HG03354 (cell line): ENCODE measurements at regions not wholly inside any gene's neighbourhood (a gene's known extent, or its start where the extent isn't known, plus 50 kb on each side); places are given as distances from the start of the nearest gene placed in this dataset.

ENCODE experiments used
- ATAC-seq: cut with Tn5 transposase; IDR thresholded peaks from one replicate; pipeline ENCODE4 v1.9.1; 2021; ENCODE audit warnings: mild to moderate bottlenecking; ENCODE audit not compliant: unreplicated experiment, poor library complexity, severe bottlenecking

DNA sequence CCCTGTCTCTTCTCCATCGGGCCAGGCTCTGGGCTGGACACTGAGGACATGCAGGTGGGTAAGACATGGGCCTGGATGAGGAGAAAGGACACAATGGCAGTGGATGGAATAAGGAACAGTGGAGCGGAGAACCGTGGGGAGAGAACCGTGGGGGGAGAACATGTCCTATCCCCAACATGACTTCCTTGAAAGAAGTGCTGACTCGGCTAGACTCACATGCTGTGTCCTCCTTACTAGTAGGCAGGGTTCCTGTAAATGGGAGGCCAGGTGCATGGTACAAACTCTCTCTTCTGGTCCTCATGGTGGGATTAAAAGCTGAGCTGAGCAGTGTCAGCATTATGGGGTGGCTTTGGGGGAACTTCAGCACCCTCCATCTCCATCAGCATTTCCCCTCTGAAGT lies 137.4 kb upstream of the CSF3R start:
- no peak for ATAC-seq

DNA sequence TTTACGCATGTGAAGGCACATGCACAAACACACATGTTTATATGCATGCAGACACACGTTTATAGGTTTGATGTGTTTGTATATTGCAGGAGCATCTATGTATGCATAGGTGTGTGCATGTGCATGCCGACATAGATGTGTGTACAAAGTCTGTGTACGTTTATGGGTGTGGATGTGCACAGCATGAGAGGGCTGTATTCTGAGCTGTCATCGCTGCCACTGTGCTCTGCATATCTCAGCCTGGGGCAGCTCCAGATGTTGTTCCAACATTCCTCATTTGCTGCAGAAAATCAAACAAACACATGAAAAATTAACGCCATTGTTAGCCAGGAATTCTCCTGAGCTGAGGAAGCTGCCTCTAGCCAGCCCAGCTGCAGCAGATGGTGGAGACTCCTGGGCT lies 132.3 kb upstream of the CSF3R start:
- no peak for ATAC-seq

DNA sequence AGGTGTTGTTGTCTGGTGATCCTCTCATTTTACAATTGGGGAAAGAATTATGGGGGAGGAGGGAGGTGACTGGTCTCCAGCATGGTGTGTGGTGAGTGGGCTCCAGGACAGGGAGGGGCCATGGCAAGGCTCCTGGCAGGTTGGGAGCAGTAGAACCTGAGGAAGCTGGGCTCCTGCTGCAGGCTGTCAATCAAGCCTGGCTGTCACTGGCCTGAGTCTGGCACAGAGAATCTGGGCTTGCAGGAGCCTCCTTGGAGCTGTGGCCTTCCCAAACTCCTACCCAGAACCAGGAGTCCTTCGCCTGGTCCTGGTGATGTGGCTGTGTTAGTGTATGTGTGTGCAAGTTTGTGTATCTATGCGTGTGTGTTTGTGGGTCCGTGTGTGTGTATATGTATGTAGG lies 131.9 kb upstream of the CSF3R start:
- ATAC-seq = no peak

DNA sequence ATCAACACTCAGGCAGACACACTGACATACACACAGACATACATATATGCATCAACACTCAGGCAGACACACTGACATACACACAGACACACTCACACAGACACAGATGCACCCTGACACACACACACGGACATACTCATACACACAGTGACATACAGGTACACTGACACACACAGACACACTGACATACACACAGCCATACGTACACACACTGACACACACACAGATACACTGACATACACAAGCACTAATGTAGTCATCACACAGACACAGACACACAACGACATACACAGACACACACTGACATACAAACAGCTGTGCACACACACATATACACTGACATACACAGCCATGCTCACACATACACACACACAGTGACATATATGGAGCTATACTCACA lies 131.0 kb upstream of the CSF3R start:
- ATAC-seq = no peak

DNA sequence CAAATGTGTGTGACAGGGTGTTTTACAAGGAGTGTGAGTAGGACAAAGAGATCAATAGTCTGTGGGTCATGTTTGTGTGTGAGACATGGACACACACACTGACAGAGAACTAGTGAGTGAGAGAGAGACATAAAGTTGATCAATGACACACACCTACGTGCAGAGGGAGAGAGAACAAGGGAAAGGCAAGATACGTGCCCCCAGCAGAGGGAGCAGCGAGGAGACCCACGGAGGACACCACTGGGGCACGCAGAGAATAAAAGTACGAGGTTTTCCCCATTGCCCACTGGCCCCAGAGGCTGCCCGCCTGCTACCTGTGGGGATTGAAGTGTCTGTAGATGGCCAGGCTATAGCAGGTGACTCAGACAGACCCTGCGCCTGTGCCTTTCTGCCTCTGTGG lies 130.2 kb upstream of the CSF3R start:
- no peak for ATAC-seq

DNA sequence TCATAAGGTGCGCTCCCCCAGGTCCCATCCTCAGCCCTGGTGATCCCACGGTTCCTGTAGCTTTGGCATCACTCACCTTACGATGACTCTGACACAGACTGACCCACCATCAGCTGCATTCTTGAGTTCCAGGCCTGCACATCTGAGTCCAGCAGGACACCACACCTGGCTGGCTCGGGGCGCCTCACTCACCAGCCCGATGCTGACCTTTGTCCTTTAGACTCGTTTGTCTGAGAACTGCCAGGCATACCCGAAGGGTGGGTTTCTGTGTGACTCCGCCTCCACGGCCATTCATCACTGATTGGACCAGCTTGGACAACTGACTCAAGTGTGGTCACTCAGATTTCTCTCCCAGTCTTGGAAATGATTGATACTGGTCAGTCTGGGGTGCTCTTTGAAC lies 129.4 kb upstream of the CSF3R start:
- ATAC-seq = no peak

DNA sequence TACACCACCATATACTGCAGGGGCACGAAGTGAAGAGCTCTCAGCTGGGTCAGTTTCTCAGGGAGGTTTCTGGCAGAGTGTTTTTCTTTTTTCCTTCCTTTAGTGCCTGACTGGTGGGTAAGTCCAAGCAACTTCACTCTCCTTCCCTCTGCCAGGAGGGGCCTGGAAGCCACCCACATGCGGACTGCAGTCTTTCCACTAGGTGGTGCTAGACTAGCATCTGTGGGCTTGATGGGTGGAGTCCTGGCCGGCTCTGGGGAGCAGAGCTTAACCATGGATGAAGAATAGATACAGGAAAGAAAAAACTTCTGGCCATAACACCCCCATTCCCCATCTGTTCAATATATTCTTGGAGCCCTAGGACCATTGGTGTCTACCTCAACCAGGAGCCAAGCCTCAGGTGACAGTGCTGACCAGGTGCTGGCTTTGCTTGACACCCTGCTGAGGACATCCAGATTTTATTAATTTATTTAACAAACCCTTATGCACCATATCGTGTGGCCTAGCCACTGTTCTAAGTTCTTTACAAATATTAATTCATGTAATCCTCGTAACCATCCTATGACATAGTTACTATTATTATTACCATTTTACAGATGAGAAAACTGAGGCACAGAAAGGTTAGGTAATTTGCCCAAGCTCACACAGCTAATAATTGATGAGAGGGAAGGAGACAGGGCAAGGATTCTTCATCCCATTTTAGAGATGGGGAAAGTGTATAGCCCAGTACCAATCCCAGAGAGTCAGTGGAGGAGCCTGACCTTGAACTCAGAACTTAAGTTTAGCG lies 126.7 kb upstream of the CSF3R start:
- ATAC-seq = no peak

DNA sequence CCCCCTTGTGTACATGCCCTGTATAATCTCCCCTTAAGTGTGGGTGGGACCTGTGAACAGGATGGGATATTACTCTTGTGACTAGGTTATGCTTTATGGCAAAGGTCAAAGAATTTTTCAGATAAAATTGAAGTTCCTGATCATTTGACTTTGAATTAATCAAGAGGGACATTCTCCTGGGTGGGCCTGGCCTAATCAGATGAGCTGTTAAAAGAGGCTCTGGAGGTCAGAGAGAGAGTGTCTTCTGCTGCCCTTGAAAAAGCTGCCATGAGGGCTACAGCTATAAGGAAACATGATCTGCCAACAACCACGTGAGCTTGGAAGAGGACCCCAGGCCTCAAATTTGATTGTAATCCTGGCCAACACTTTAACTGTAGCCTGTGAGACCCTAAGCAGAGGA lies 125.6 kb upstream of the CSF3R start:
- no peak for ATAC-seq

DNA sequence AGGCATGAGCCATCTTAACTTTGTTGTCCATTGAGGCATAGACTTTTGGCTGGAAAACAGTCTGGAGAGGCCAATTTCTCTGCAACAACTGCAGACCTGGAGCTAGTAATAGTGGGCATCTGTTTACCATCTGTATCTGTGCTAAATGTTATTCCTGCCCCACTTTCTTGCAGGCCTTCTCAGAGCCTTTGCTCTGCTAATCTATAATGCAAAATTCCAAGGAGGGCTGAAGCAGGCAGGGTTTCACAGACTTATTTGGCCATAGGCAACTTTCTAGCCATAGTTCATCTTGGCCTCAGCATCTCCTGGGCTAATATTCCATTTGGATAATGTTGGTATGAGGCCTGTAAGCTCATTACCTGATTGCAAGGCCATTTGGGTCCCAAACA lies 124.5 kb upstream of the CSF3R start:
- ATAC-seq = no peak

DNA sequence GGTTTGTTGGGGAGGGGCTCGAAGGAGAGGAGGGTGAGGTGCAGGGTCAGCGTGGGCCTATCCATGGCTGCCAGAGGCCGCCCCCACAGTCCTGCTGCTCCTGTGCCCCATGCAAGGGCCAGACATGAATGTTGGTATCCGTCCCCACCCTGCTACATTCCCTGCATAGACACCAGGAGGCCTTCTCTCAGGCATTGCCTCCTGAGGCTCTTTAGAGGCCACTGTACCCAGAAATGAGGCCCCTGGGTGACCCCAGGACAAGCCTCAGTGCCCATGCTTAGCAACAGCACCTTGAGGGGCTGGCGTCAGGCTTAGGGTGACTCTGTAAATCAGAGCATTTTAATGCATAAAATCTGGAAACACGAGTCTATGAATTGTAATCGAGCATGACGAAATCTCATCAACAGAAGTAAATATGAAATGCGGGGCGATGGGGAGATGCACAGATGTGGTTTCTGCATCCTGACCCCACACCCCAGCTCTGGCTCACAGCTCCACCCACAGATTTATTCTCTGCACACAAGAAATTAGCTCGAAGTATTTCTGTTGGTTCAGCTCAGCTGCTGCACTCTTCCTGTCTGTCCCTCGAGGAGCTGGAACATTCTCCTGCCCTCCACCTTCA lies 124.0 kb upstream of the CSF3R start:
- no peak for ATAC-seq

DNA sequence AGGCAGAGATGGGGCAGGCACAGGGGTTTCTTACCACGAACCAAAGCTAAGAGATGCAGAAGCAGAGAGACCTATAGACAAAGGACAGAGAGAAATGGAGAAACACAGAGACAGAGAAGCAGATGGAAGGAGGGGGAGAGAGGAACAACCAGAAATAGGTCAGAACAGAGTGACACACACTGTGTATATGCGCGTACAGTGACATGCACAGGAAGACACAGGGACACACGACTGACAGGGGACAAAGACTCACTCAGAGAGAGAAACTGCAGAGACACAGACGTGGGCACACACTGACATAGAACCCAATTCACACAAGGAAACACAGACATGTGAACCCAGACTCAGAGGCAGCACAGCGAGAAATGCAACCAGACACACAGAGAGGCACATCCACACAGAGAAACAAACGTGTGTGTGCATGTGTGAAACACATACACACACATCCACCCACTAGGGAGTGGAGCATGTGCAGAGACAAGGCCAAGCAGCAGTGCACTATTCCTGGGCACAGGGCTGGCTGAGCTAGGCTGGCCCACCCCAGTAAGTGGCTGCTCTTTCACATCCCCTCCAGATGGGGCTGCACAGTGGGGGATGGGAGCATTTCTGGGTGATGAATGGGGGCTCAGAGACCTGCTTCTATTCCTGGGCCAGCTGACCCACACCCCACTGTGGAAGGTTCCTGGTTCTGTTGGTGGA lies 123.4 kb upstream of the CSF3R start:
- no peak for ATAC-seq

DNA sequence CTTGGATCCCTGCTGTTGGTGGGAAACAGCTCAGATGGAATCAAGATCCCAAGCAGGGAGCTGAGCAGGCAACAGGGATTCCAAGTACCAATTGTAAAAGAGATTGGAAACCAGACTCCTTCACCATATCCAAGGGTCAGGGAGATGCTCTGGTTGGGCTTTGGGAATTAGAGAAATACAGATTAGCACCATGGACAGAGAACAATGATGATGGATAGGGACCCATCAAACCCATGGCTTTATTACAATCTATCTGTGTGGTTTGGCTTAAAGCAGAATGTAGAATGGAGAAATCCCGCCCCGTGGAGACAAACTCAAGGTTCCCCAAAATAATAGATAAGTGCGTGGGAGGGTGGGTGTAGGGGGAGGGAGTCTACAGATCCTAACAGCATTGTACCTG lies 120.7 kb upstream of the CSF3R start:
- no peak for ATAC-seq

DNA sequence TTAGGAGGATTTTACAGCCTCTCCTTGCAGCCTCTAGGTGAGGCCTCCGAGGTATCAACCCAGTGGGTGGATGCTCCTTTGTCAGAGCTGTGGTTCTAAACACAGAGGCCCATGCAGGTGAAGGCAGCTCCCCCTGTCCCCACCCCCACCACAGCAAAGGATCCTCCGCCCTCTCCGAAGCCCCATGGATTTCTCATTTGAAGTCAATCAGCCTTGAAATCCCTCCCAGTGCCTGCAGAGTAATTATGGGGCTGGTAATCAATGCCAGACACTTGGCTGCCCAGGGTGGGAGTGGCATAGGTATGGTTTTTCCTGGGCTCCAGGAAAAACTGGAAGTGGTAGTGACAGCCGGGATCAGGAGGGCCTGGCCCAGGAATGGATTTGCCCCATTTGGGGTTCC lies 119.5 kb upstream of the CSF3R start:
- no peak for ATAC-seq

DNA sequence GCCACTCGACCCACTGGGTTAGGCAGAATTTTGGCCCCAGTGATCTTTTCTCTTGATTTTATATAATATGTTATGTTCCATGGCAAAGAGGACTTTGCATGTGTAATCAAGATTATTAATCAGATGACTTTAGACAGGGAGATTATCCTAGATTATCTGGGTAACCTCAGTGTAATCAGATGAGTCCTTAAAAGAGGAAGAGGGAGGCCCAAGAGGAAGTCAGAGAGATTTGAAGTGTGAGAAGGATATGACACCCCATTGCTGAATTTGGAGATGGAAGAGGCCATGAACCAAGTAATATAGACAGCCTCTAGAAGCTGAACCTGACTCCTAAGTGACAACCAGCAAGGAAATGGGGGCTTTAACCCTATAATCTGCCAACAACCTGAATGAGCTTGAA lies 117.1 kb upstream of the CSF3R start:
- ATAC-seq = no peak

DNA sequence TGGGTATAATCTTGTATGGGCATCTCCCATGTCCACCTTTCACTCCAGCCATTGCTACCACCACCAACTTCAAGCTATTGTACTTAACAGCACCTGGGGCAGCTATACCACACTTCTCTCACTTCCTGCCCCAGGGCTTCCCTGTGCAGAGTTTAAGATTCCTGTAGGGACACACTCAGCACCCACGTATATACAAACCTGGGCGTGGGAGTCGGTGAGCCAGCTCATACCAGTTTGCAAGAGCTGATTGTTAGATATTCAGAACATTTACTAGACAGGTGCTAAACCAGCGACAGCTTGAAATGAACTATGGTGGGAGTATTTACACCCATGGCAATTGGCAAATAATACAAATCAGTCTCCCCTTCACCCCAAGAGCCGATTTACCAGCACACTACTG lies 114.8 kb upstream of the CSF3R start:
- ATAC-seq = no peak

DNA sequence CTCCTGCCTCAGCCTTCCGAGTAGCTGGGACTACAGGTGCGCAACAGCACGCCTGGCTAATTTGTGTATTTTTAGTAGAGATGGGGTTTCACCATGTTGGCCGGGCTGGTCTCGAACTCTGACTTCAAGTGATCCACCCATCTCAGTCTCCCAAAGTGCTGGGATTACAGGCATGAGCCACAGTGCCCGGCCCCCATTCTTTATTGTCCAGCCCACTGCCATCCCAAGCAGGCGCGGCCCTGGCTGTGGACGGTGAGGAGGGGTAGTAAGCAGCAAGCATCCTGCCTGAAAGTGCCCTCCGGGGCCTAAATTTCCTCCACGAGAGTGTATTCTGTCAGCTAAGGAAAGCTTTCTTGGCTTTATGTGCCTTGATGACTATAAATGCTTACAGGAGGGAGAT lies 113.2 kb upstream of the CSF3R start:
- ATAC-seq = no peak

DNA sequence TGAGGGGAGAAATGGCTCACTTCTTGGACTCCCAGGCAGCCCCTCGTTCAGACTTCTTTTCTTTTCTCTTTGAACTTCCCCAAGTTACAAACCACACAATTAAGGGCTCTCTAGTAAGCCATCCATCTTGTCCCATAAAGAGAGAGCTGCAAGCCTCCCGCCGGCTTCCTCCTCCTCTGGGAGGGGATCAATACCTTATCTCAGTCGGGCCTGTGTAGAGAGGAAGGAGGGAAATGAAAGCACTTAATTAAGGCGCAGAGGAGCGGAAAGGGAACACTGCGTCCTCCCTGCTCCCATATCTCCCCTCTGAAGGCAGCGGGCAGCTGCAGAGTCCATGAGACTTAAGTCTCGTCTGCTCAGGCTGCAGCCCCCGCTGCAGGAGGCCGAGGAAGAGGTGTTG lies 112.6 kb upstream of the CSF3R start:
- no peak for ATAC-seq

DNA sequence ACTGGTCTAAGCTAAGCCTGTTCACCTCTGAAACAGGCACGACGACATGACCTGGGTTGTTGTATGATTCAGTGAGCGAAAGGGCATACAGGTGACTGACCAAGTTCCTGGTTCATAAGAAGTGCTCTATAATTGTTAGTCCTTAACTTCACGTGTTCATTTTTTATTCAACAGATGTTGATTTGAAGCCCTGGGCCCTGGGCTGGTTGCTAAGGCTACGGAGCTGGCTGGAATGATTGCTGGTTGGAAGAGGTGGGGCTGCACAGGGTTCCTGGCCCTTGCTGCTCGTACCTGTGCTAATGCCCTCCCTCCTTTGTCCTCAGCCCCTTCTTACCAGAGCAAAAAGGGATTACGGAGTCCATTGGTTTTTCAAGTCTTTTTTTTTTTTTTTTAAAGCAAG lies 111.3 kb upstream of the CSF3R start:
- ATAC-seq = no peak

DNA sequence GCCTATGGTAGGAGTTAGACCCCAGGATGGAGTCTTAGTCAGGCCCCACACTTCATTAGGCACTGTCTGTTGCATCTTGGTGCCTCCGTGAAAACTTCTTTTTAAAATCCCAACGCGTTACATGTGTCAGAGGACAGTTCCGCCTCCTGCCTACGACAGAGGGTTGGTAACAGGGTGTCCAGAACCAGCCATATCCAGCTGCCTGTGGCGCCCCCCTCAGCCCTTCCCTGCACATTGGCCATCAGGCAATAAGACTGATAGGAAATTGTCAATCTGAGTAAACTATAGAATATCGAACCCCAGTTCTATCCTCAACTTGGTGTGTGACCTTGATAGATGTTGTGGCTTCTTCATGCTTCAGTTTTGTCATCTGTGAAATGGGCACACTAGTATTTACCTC lies 108.6 kb upstream of the CSF3R start:
- no peak for ATAC-seq

DNA sequence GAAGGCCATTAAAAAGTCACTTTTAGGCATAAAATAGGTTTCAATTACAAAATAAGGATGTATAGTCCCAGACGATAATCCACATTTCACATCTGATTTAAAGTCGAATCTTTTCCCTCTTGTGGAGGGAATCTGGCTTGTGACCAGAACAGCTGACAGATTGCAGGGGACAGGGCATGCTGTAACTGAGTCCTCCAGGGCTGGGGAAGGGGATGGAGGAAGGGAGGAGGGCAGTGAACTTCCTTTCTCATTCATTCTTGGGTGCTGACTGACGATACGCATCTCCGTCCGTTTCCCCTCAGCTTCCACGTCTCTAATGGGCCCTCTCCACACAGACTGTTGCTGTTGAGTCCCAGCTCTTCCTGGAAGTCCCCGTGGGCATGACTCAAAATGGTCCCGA lies 108.1 kb upstream of the CSF3R start:
- ATAC-seq = no peak

DNA sequence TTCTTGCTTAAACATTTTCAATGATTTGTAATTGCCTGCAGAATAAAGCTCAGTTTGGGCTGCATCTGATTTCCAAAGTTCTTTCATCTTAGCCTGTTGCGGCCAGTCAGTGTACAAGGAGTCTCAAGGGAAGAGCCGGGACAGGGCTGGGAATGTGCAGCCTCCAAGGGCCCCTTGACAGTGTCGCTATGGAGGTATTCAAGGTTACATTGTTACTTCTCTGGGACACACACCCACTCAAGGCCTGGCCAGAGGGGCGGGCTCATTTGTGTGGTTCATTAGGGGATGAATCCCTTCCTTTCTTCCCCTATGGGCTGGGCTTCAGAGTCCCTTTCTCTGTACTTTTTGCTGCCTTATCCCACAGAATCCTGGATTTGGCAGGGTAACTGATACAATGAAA lies 107.6 kb upstream of the CSF3R start:
- ATAC-seq = no peak
